Kidney epithelial cell (primary cell): ENCODE measurements at regions not wholly inside any gene's neighbourhood (a gene's known extent, or its start where the extent isn't known, plus 50 kb on each side); places are given as distances from the start of the nearest gene placed in this dataset.

Source experiments
- DNase-seq: peaks from one replicate; pipeline ENCODE4 v3.0.0-alpha.2; 2010; ENCODE audit warnings: low read depth
- H3K27me3 ChIP-seq: 2 replicates; pipeline ENCODE4 v1.6.0; 2011; ENCODE audit warnings: low read length; ENCODE audit not compliant: control insufficient read depth, insufficient read depth
- H3K36me3 ChIP-seq: 2 replicates; pipeline ENCODE4 v1.5.1; 2011; ENCODE audit warnings: low read length; ENCODE audit not compliant: control insufficient read depth, insufficient read depth
- H3K4me3 ChIP-seq: 2 replicates; pipeline ENCODE4 v1.5.1; 2011; ENCODE audit warnings: low read depth, mild to moderate bottlenecking, control low read depth, low read length
- CTCF ChIP-seq: IDR thresholded peaks from 2 replicates; pipeline ENCODE4 v1.5.1; 2011; ENCODE audit warnings: mild to moderate bottlenecking, moderate library complexity, low read length, control low read depth, inconsistent platforms; ENCODE audit not compliant: insufficient read depth, poor library complexity, severe bottlenecking

- H3K27me3 ChIP-seq = no peaks in the 10 kb centered on the region
- H3K36me3 ChIP-seq = no peaks in the 10 kb centered on the region
- DNase-seq = no peak
- no peak overlapping the region for H3K4me3 ChIP-seq
- TF ChIP-seq CTCF = no peak
Measured at GRCh38 chr10:44458671-44459413, 73.9 kb upstream of the CXCL12 start.

GRCh38 chr10:44459671-44460070, 74.8 kb upstream of the CXCL12 start:
- DNase-seq = no peak
- H3K27me3 ChIP-seq = no peaks in the 10 kb centered on the region
- no peaks in the 10 kb centered on the region for H3K36me3 ChIP-seq
- TF ChIP-seq CTCF = no peak
- no peak overlapping the region for H3K4me3 ChIP-seq

GRCh38 chr10:44460416-44460815, 75.5 kb upstream of the CXCL12 start:
- Histone ChIP-seq H3K4me3 (no peak overlapping the region), H3K27me3 (no peaks in the 10 kb centered on the region), H3K36me3 (no peaks in the 10 kb centered on the region)
- no peak for TF ChIP-seq CTCF
- DNase-seq = no peak

GRCh38 chr10:44462338-44462914, 77.5 kb upstream of the CXCL12 start:
- no peak for TF ChIP-seq CTCF
- H3K4me3 ChIP-seq = no peak overlapping the region
- no peaks in the 10 kb centered on the region for H3K36me3 ChIP-seq
- no peaks in the 10 kb centered on the region for H3K27me3 ChIP-seq
- DNase-seq = no peak

- Histone ChIP-seq H3K36me3 (no peaks in the 10 kb centered on the region), H3K27me3 (no peaks in the 10 kb centered on the region), H3K4me3 (no peak overlapping the region)
- no peak for TF ChIP-seq CTCF
- DNase-seq = no peak
Measured at GRCh38 chr10:44463511-44464121, 78.7 kb upstream of the CXCL12 start.
